ENCODE measurements at regions not wholly inside any gene's neighbourhood (a gene's known extent, or its start where the extent isn't known, plus 50 kb on each side); places are given as distances from the start of the nearest gene placed in this dataset.

GRCh38 chr4:14368391-14368790, 633.9 kb upstream of the CPEB2 start:
- TF ChIP-seq CTCF (optimal IDR thresholded peaks at IDR 0.05 in 1 of 3, IDR thresholded peaks at IDR 0.05 in 1 of 3, conservative IDR thresholded peaks at IDR 0.05 in 1 of 3; ENCODE audit: extremely low read depth in 1 of 3, insufficient read depth in 2 of 3, low read length in 3 of 3): no peak
- TF ChIP-seq EZH2 (IDR thresholded peaks at IDR 0.05; ENCODE audit: low read length): no peak
